ENCODE measurements at regions not wholly inside any gene's neighbourhood (a gene's known extent, or its start where the extent isn't known, plus 50 kb on each side); places are given as distances from the start of the nearest gene placed in this dataset.
A peak's percentile ranks its signal among the peaks of the same experiment; 100 is the strongest.

DNA sequence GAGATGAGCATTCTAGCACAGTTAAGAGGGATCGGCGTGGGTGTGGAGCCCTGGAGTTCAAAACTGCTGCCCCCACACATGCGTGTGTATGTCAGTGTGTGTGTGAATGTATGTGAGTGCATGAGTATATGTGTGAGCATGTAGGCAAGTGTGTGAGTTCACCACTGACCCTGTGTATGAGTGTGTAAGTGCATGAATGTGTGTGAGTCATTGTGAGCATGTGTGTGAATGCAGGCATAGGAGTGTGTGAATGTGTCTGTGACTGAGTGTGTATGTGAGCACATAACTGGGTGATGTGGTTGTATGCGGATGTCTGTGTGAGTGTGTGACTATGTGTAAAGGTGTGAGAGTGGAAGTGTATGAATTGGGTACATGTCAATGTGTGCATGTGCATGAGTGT is 69.6 kb upstream of the CCDC167 start:
- WGBS, 5 donors = 91 to 97% (median 94%) methylated on average over 4 of the region's 4 CpGs
- no peak overlapping the region for H3K27ac ChIP-seq
- DNase-seq = no peak
- H3K9me3 ChIP-seq = no peaks in the 10 kb centered on the region
- no peaks in the 10 kb centered on the region for H3K36me3 ChIP-seq
- H3K4me1 ChIP-seq = peaks cover 8 to 31% (median 13%) of the 10 kb centered on the region in 6 donors
- no peak overlapping the region for H3K4me3 ChIP-seq
- H3K27me3 ChIP-seq (replicated peaks in 1 of 7) = peaks cover 0 to 29% (median 4%) of the 10 kb centered on the region in 7 donors
- intact Hi-C loops (cut with DNase I; ENCODE audit: low total_unique reads) = loop anchor here (5.0 kb wide), 1 partner anchor 82 kb away; no protein-coding TSS in a partner anchor
- TF ChIP-seq POLR2AphosphoS5 (IDR thresholded peaks at IDR 0.05) (no peak), POLR2A (IDR thresholded peaks at IDR 0.05) (no peak)
- TF ChIP-seq, protein P1, sequence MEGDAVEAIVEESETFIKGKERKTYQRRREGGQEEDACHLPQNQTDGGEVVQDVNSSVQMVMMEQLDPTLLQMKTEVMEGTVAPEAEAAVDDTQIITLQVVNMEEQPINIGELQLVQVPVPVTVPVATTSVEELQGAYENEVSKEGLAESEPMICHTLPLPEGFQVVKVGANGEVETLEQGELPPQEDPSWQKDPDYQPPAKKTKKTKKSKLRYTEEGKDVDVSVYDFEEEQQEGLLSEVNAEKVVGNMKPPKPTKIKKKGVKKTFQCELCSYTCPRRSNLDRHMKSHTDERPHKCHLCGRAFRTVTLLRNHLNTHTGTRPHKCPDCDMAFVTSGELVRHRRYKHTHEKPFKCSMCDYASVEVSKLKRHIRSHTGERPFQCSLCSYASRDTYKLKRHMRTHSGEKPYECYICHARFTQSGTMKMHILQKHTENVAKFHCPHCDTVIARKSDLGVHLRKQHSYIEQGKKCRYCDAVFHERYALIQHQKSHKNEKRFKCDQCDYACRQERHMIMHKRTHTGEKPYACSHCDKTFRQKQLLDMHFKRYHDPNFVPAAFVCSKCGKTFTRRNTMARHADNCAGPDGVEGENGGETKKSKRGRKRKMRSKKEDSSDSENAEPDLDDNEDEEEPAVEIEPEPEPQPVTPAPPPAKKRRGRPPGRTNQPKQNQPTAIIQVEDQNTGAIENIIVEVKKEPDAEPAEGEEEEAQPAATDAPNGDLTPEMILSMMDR (IDR thresholded peaks at IDR 0.05 in 8 of 11, conservative IDR thresholded peaks at IDR 0.05 in 3 of 11) = no peak

DNA sequence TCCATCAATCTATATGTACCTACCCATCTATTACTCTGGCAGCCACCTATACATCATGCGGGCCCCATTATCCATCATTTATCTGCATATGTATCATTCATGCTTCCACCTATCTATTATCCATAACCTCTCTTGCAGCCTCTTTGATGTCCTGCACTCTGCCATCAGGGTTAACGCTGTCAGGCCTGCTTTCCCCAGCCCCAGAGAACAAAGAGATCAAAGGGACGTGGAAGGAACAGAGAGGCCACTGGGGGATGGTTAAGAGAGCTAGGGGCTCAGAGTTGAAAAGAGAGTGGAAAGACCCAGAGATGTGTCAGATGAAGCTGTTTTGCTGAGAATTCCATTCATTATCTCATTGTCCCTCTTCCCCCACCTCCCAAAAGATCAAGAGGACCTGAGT is 67.3 kb upstream of the CCDC167 start:
- Histone ChIP-seq H3K27me3 (replicated peaks in 1 of 7) (peaks cover 0 to 29% (median 4%) of the 10 kb centered on the region in 7 donors), H3K27ac (no peak overlapping the region), H3K4me1 (peaks cover 12 to 55% (median 33%) of the 10 kb centered on the region in 6 donors), H3K4me3 (no peak overlapping the region), H3K36me3 (no peaks in the 10 kb centered on the region), H3K9me3 (no peaks in the 10 kb centered on the region)
- TF ChIP-seq POLR2A (IDR thresholded peaks at IDR 0.05) = no peak
- TF ChIP-seq POLR2AphosphoS5 (IDR thresholded peaks at IDR 0.05) = no peak
- TF ChIP-seq, protein P1 (IDR thresholded peaks at IDR 0.05 in 8 of 11, conservative IDR thresholded peaks at IDR 0.05 in 3 of 11) = no peak
- no peak for DNase-seq
- 72 to 78% (median 77%) methylated on average over 3 of the region's 3 CpGs for WGBS, 5 donors
- intact Hi-C loops (cut with DNase I; ENCODE audit: low total_unique reads) = loop anchor here (5.0 kb wide), 1 partner anchor 80 kb away; no protein-coding TSS in a partner anchor

DNA sequence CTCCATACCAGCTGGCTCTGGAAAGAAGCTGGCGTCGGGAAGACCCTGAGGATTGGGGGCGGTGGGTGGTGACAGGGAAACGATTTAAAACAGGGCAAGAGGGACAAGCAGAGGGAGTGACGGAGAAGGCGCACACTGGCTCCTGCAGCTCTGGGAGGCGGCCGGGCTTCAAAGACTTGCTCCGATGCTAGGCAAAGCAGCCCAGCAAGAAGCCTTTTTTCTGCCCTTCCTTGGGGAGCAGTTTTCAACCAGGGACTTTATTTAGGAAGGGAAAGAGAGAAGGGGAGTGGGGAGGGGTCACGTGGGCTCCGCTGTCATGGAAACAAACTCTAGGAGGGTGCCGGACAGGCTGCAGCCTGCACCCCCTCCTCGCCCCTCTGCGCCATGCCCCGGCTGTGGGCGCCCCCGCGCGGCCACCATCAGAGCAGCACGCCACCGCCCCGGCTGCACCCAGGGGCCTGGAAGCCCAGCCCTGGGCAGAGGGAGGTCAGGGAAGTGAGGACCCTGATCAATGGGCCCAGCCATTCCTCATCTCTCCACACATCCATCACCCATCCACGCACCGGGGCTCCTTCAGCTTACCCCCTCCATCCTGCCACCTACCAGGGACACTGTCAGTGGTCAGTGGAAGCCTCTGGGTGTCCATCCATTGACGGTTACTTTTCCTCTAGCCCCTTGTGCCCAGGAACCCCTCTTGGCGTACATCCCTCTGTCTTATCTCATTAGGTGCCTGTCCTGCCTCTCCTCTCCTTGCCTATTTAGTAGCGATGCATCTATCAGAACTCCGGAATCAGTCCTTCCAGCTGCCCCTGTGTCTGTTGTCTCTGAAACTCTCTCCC is 66.6 kb upstream of the CCDC167 start:
- peak; percentile 91 for DNase-seq
- intact Hi-C loops (cut with DNase I; ENCODE audit: low total_unique reads) = loop anchor here (5.0 kb wide), 1 partner anchor 79 kb away; no protein-coding TSS in a partner anchor
- peaks cover 12 to 61% (median 36%) of the 10 kb centered on the region in 6 donors for H3K4me1 ChIP-seq
- no peaks in the 10 kb centered on the region for H3K9me3 ChIP-seq
- TF ChIP-seq, protein P1 (IDR thresholded peaks at IDR 0.05 in 8 of 11, conservative IDR thresholded peaks at IDR 0.05 in 3 of 11) = peak; percentile 75 to 96 (median 92)
- TF ChIP-seq POLR2A (IDR thresholded peaks at IDR 0.05) (no peak), POLR2AphosphoS5 (IDR thresholded peaks at IDR 0.05) (peak; percentile 6 to 69 (median 32))
- 13 to 23% (median 17%) methylated on average over 20 to 28 of the region's 28 CpGs for WGBS, 5 donors
- no peaks in the 10 kb centered on the region for H3K36me3 ChIP-seq
- H3K27ac ChIP-seq = no peak overlapping the region
- H3K27me3 ChIP-seq (replicated peaks in 1 of 7) = peaks cover 0 to 24% (median 4%) of the 10 kb centered on the region in 7 donors
- H3K4me3 ChIP-seq = peak overlapping the region in 7 of 8 donors; percentile 15 to 66 (median 27)
